ENCODE measurements at regions not wholly inside any gene's neighbourhood (a gene's known extent, or its start where the extent isn't known, plus 50 kb on each side); places are given as distances from the start of the nearest gene placed in this dataset.
"Not testable (repeated sequence)": the region's sequence is repeated elsewhere in the genome, so short reads cannot be mapped to it uniquely, and the experiment has no call there.

DNA sequence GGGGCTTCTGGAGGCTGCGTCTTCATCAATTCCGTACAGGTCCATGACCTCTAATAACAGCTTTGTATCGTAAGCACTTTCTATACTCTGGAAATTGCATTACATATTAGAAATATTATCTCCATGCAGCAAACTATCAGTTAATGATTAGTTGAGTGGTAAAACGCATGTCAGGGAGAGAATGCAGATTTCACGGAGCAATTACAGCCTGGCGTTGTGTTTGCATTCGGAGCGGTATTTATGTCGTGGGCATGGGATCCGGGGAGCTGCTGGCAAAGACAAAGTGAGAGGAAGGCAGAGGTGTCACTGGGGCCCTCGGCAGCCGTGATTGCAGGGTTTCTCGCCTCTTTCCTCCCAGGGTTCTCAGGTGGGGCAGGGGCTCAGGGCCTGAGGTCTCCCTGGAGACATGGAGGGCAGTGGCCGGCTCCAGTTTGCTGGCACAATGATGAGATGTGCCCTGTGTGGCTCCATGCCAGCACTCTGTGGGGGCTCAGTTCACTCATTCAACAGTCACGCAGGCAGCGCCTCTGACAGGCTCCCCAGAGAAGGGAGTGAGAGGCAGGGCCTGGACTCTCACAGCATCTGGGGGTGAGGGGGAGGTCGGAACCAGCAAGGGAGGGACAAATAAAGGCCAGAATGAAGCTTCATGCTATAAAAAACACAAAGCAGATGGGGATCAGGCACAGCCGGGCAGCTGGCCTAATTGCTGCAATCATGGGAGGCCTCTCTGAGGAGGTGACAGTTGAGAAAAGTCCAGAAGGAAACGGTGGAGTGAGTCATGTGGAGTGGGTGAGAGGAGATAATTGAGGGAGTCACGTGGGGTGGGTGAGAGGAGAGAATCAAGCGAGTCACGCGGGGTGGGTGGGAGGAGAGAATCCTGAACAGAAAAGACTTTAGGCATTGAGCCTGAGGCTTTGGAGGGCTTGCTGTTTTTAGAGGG lies 1002.7 kb downstream of the BRD1 start:
- no peaks in the 10 kb centered on the region; a peak in 2 of 22 replicates for H4K20me1 ChIP-seq
- no peaks in the 10 kb centered on the region for H3K36me3 ChIP-seq
- no peak overlapping the region for H3K9ac ChIP-seq
- H3K4me2 ChIP-seq, result peak overlapping the region in 3 of 11 experiments; percentile 46 to 48 (median 48); a peak in 8 of 22 replicates
- H3K9me3 ChIP-seq (replicated peaks in 1 of 11), result peaks cover 0 to 6% (median 1%) of the 10 kb centered on the region in 11 experiments; a peak in 10 of 22 replicates
- H3K27ac ChIP-seq, result no peak overlapping the region
- H3K4me1 ChIP-seq, result peaks cover 0 to 37% (median 1%) of the 10 kb centered on the region in 10 experiments; a peak in 6 of 20 replicates
- no peaks in the 10 kb centered on the region for H3K27me3 ChIP-seq
- TF ChIP-seq Cebpa-rat (IDR thresholded peaks at IDR 0.05), result no peak
- H3K4me3 ChIP-seq, result no peak overlapping the region

DNA sequence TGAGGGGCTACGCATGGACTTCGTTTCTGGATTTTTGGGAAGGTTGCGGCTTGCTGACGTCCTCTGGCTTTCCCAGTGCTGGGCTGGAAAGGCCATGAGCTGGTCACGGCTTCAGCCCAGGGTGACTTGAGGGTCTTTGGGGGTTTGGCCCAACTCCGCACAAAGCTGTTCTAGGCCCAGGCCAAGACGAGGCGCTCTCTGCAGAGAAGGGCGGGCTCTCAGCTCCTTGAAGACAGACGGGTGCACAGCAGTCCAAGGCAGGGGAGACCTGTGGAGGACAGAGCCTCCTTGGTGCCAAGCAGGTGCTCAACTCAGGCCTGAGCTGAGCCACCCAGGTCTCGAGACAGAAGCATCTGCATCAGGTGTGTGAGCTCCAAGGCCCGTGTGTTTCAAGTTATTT lies 1003.7 kb downstream of the BRD1 start:
- Histone ChIP-seq H3K9ac (no peak overlapping the region), H3K4me1 (peaks cover 0 to 33% (median 1%) of the 10 kb centered on the region in 10 experiments; a peak in 6 of 20 replicates), H3K4me2 (no peak overlapping the region), H3K27ac (no peak overlapping the region), H3K4me3 (no peak overlapping the region), H3K36me3 (no peaks in the 10 kb centered on the region), H4K20me1 (no peaks in the 10 kb centered on the region; a peak in 2 of 22 replicates), H3K27me3 (no peaks in the 10 kb centered on the region), H3K9me3 (replicated peaks in 1 of 11) (no peaks in the 10 kb centered on the region)
- no peak for TF ChIP-seq Cebpa-rat (IDR thresholded peaks at IDR 0.05)

DNA sequence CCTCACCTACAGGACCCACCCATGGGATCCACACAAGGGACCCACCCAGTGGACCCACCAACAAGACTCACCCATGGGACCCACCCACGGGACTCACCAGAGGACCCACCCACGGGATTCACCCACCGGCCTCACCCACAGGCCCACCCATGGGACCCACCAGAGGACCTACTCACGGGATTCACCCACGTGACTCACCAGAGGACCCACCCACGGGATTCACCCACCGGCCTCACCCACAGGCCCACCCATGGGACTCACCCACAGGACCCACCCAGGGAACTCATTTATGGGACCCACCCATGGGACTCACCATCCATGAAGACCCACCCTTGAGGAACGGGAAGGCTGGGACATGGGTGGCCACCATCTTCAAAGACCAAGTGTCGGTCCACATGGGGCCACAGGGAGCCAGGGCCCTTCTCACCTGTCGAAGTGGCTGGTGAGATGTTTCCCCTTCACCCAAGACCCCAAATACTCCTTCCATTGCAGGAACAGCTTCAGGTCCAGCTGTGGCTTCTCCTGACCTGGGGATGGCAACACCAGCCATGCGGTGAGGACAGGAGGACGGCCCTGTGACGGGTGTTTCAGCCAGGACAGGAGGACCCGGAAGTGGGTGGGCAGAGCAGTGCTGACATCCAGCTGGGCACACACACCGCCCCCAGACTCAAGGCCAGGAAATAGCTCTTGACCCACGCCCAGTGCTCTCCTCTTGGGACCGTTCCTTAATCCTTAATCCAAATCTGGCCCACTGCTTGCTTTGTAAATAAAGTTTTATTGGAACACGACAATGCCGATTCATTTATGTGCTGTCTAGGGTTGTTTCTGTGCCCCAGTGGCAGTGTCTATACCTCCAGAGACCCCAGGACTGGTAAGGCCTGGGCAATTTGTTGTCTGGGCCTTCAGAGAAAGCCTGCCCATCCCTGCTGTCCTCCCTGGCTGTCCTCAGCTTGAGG lies 1005.1 kb downstream of the BRD1 start:
- no peak for TF ChIP-seq Cebpa-rat (IDR thresholded peaks at IDR 0.05)
- no peaks in the 10 kb centered on the region for H3K9me3 ChIP-seq (replicated peaks in 1 of 11)
- H3K27ac ChIP-seq, result no peak overlapping the region

DNA sequence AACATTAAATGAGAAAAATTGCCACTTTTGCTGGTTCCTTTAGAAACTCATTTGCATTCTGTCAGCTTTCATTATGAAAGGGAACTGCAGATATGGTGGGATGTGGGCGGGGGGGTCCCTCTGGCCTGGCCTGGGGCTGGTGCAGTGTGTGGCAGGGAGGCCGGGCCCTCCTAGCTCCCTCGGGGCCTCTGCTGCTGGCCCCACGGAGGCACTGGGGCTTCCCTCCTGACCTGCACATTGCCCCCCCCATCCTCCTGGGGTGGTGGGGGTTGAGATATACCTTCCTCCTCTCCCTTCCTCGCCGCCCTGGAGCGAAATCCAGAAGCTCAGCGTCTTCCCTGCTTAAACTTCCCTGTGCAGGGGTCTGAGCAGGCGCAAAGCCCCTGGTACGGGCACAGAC lies 1005.9 kb downstream of the BRD1 start:
- H3K36me3 ChIP-seq, result no peaks in the 10 kb centered on the region
- no peak overlapping the region for H3K4me3 ChIP-seq
- H4K20me1 ChIP-seq, result no peaks in the 10 kb centered on the region; a peak in 2 of 22 replicates
- peaks cover 0 to 27% (median 1%) of the 10 kb centered on the region in 10 experiments; a peak in 6 of 20 replicates for H3K4me1 ChIP-seq
- no peaks in the 10 kb centered on the region for H3K27me3 ChIP-seq
- H3K27ac ChIP-seq, result no peak overlapping the region
- H3K9me3 ChIP-seq (replicated peaks in 1 of 11), result no peaks in the 10 kb centered on the region
- H3K9ac ChIP-seq, result no peak overlapping the region
- TF ChIP-seq Cebpa-rat (IDR thresholded peaks at IDR 0.05), result no peak
- peak overlapping the region in 1 of 11 experiments; percentile 8; a peak in 2 of 22 replicates for H3K4me2 ChIP-seq

More for the DNA sequence above, 1005.1 kb downstream of the BRD1 start:
- Histone ChIP-seq H3K4me3 (no peak overlapping the region), H3K36me3 (no peaks in the 10 kb centered on the region), H3K27me3 (no peaks in the 10 kb centered on the region), H3K4me1 (peaks cover 0 to 27% (median 1%) of the 10 kb centered on the region in 10 experiments; a peak in 6 of 20 replicates), H4K20me1 (no peaks in the 10 kb centered on the region; a peak in 2 of 22 replicates), H3K4me2 (no peak overlapping the region; a peak in 3 of 22 replicates), H3K9ac (no peak overlapping the region)

GRCh38 chr22:48821346-48821690 lies 1006.4 kb downstream of the BRD1 start:
- no peak for TF ChIP-seq Cebpa-rat (IDR thresholded peaks at IDR 0.05)

DNA sequence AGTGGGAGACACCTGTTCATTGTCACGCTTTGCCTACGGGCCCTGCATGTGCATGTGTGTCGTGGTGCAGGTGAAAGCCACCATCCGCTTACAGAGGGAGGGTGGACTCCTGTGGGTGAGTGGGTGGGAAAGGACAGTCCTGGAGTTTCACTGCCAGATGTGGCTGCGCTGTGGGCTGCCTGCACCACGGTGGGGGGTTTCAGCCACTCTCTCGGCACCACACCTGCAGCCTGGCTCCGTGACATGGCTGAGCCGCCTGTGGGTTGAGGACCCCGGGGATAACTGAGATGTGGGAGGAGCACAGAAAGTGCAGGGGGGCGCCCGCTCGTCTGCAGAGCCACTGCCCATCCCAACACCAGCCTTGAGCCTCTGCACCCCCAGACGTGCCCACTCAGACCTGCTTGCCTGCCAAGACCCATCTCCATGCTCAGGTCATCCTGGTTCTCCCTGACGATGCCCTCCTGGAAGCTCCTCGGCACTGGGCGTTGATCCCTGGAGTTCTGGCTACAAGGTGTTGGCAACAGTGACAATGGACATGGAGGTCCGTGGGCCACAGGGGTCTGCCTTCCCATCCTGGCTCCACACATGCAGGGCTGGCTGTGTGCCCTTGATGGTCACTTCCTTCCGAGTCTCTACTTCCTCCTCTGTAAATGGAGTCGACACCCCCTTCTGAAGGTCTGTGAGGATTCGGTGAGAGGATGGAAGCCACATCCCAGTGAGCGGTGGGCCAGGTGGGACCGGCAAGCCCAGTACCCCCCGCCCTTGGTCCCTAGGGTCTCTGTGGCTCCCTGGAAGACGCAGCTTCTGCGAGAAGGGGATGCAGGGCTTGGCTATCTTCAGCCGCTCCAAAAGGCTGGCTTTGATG lies 1007.0 kb downstream of the BRD1 start:
- H3K4me1 ChIP-seq, result peaks cover 0 to 25% (median 1%) of the 10 kb centered on the region in 10 experiments; a peak in 6 of 20 replicates
- no peak overlapping the region for H3K4me2 ChIP-seq
- H3K4me3 ChIP-seq, result no peak overlapping the region
- H3K9ac ChIP-seq, result no peak overlapping the region
- no peaks in the 10 kb centered on the region for H3K36me3 ChIP-seq
- H3K27me3 ChIP-seq, result no peaks in the 10 kb centered on the region
- no peaks in the 10 kb centered on the region; a peak in 2 of 22 replicates for H4K20me1 ChIP-seq
- no peak overlapping the region for H3K27ac ChIP-seq
- TF ChIP-seq Cebpa-rat (IDR thresholded peaks at IDR 0.05), result no peak
- H3K9me3 ChIP-seq (replicated peaks in 1 of 11), result no peaks in the 10 kb centered on the region

More at GRCh38 chr22:48821346-48821690, 1006.4 kb downstream of the BRD1 start:
- H3K4me1 ChIP-seq, result peaks cover 0 to 27% (median 1%) of the 10 kb centered on the region in 10 experiments; a peak in 6 of 20 replicates
- no peaks in the 10 kb centered on the region for H3K27me3 ChIP-seq
- H3K27ac ChIP-seq, result no peak overlapping the region
- no peaks in the 10 kb centered on the region for H3K36me3 ChIP-seq
- no peaks in the 10 kb centered on the region; a peak in 2 of 22 replicates for H4K20me1 ChIP-seq
- H3K4me3 ChIP-seq, result no peak overlapping the region
- H3K4me2 ChIP-seq, result no peak overlapping the region
- no peak overlapping the region for H3K9ac ChIP-seq
- H3K9me3 ChIP-seq (replicated peaks in 1 of 11), result no peaks in the 10 kb centered on the region

GRCh38 chr22:48819961-48820360 lies 1007.7 kb downstream of the BRD1 start:
- H3K9me3 ChIP-seq (replicated peaks in 1 of 11), result no peaks in the 10 kb centered on the region
- H3K27me3 ChIP-seq, result no peaks in the 10 kb centered on the region
- H3K4me1 ChIP-seq, result peaks cover 0 to 17% (median 0%) of the 10 kb centered on the region in 10 experiments; a peak in 6 of 20 replicates
- H3K4me2 ChIP-seq, result no peak overlapping the region
- no peaks in the 10 kb centered on the region; a peak in 1 of 22 replicates for H4K20me1 ChIP-seq
- TF ChIP-seq Cebpa-rat (IDR thresholded peaks at IDR 0.05), result no peak
- H3K4me3 ChIP-seq, result no peak overlapping the region
- no peak overlapping the region for H3K27ac ChIP-seq
- no peak overlapping the region for H3K9ac ChIP-seq
- H3K36me3 ChIP-seq, result no peaks in the 10 kb centered on the region

DNA sequence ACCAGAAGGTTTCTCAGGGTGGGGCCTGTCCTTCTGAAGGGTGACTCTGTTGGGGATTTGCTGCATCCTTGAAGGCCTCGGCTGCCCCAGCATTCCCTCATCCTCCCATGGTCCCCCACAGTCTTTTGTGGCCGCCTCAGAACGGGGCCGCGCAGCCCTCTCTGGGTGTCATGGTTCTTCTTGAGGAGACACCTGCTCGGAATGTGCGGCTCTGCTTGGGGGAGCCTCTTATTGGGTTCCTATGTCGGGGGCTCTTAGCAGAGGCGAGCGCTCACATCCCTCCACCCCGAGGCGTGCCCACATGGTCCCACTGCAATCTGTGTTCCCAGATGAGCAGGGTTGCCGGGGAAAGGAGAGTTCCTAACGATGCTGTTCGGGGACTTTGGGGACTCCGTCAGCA lies 1008.4 kb downstream of the BRD1 start:
- Histone ChIP-seq H3K27ac (no peak overlapping the region), H3K4me3 (no peak overlapping the region), H3K4me1 (peaks cover 0 to 15% (median 0%) of the 10 kb centered on the region in 10 experiments; a peak in 4 of 20 replicates), H3K27me3 (no peaks in the 10 kb centered on the region), H4K20me1 (no peaks in the 10 kb centered on the region), H3K4me2 (no peak overlapping the region), H3K9me3 (replicated peaks in 1 of 11) (0 out of 22 replicates have a peak, but pooled peaks cover 0 to 3% (median 0%) of the 10 kb centered on the region in 11 experiments), H3K9ac (no peak overlapping the region), H3K36me3 (no peaks in the 10 kb centered on the region)
- TF ChIP-seq Cebpa-rat (IDR thresholded peaks at IDR 0.05), result no peak

- H3K36me3 ChIP-seq; H3K9ac ChIP-seq; H3K27ac ChIP-seq; H3K4me3 ChIP-seq; H3K9me3 ChIP-seq (replicated peaks in 1 of 11); H3K27me3 ChIP-seq; H3K4me2 ChIP-seq; H4K20me1 ChIP-seq; H3K4me1 ChIP-seq: not testable (repeated sequence)
These were observed 1010.2 kb downstream of the BRD1 start for GRCh38 chr22:48817491-48817890.
